GM23338 (cell line): ENCODE measurements at regions not wholly inside any gene's neighbourhood (a gene's known extent, or its start where the extent isn't known, plus 50 kb on each side); places are given as distances from the start of the nearest gene placed in this dataset.
"Not testable (repeated sequence)": the region's sequence is repeated elsewhere in the genome, so short reads cannot be mapped to it uniquely, and the experiment has no call there.

ENCODE experiments used
- ATAC-seq: fragments of 200-7000 bp; cut with Tn5 transposase; 3 replicates; pipeline ENCODE4 v1.9.1; 2020
- DNase-seq: peaks from one replicate; pipeline ENCODE4 v3.0.0-alpha.2; 2015; ENCODE audit warnings: low spot score
- H2AFZ ChIP-seq: fragments of 200-600 bp; sonication (generic); 2 replicates; pipeline ENCODE4 v1.8.0; 2016; ENCODE audit warnings: antibody characterized with exemption, mild to moderate bottlenecking, moderate library complexity
- H3F3A ChIP-seq: fragments of 200-600 bp; sonication (generic); replicated peaks from 2 replicates; pipeline ENCODE4 v1.8.0; 2017; ENCODE audit warnings: antibody characterized with exemption, mixed run types, low read depth
- H3K27ac ChIP-seq: fragments of 200-600 bp; sonication (generic); 2 replicates; pipeline ENCODE4 v1.6.1; 2016; ENCODE audit warnings: low read depth
- H3K27me3 ChIP-seq: fragments of 200-600 bp; sonication (generic); 2 replicates; pipeline ENCODE4 v1.8.0; 2016; ENCODE audit warnings: mild to moderate bottlenecking, mixed run types, moderate library complexity; ENCODE audit not compliant: insufficient read depth
- H3K36me3 ChIP-seq: fragments of 200-600 bp; sonication (generic); 2 replicates; pipeline ENCODE4 v1.8.0; 2016; ENCODE audit warnings: mild to moderate bottlenecking; ENCODE audit not compliant: insufficient read depth
- H3K4me1 ChIP-seq: fragments of 200-600 bp; sonication (generic); 2 replicates; pipeline ENCODE4 v1.8.0; 2016; ENCODE audit warnings: mild to moderate bottlenecking, moderate library complexity; ENCODE audit not compliant: insufficient read depth
- H3K4me2 ChIP-seq: fragments of 200-600 bp; sonication (generic); 2 replicates; pipeline ENCODE4 v1.7.1; 2017; ENCODE audit warnings: mixed run types
- H3K4me3 ChIP-seq: fragments of 200-600 bp; sonication (generic); 2 replicates; pipeline ENCODE4 v1.6.1; 2016; ENCODE audit warnings: mixed run types
- H3K79me2 ChIP-seq: fragments of 200-600 bp; sonication (generic); replicated peaks from 2 replicates; pipeline ENCODE4 v1.8.0; 2017; ENCODE audit warnings: mild to moderate bottlenecking; ENCODE audit not compliant: insufficient read depth
- H3K9me2 ChIP-seq: fragments of 200-600 bp; sonication (generic); 2 replicates; pipeline ENCODE4 v1.8.0; 2017; ENCODE audit not compliant: insufficient read depth
- H4K20me1 ChIP-seq: fragments of 200-600 bp; sonication (generic); replicated peaks from 2 replicates; pipeline ENCODE4 v1.8.0; 2017; ENCODE audit warnings: mild to moderate bottlenecking; ENCODE audit not compliant: insufficient read depth
- H3K27ac Mint-ChIP-seq: 2 replicates; pipeline ENCODE4 v1.8.0; 2020; ENCODE audit warnings: inconsistent platforms, mild to moderate bottlenecking, moderate library complexity, mixed read lengths
- H3K27me3 Mint-ChIP-seq: 3 replicates; pipeline ENCODE4 v1.8.0; 2022; ENCODE audit warnings: low read depth, mild to moderate bottlenecking, moderate library complexity, mixed read lengths, inconsistent platforms; ENCODE audit not compliant: insufficient read depth, poor library complexity
- H3K36me3 Mint-ChIP-seq: 3 replicates; pipeline ENCODE4 v1.8.0; 2021; ENCODE audit warnings: low read depth, mild to moderate bottlenecking, inconsistent platforms, moderate library complexity, mixed read lengths
- H3K4me1 Mint-ChIP-seq: 3 replicates; pipeline ENCODE4 v1.8.0; 2020; ENCODE audit warnings: mild to moderate bottlenecking, inconsistent platforms, mixed read lengths
- H3K4me3 Mint-ChIP-seq: 3 replicates; pipeline ENCODE4 v1.8.0; 2021; ENCODE audit warnings: moderate library complexity, mild to moderate bottlenecking, inconsistent platforms, mixed read lengths
- H3K9me3 Mint-ChIP-seq: 3 replicates; pipeline ENCODE4 v1.8.0; 2020; ENCODE audit warnings: moderate library complexity, mild to moderate bottlenecking, inconsistent platforms, mixed read lengths
- ETS1 ChIP-seq: IDR thresholded peaks from 2 replicates; pipeline ENCODE4 v1.6.1; 2016; ENCODE audit warnings: antibody characterized with exemption
- JUNB ChIP-seq: IDR thresholded peaks from one replicate; pipeline ENCODE4 v1.6.1; 2016; ENCODE audit warnings: antibody characterized with exemption; ENCODE audit not compliant: unreplicated experiment
- POLR2AphosphoS5 ChIP-seq: IDR thresholded peaks from 2 replicates; pipeline ENCODE4 v1.6.1; 2016; ENCODE audit warnings: antibody characterized with exemption, low read depth
- REST ChIP-seq: IDR thresholded peaks from one replicate; pipeline ENCODE4 v1.6.1; 2018; ENCODE audit warnings: antibody characterized with exemption; ENCODE audit not compliant: unreplicated experiment
- ZNF114 ChIP-seq: fragments of 250-450 bp; sonication (Bioruptor Pico); IDR thresholded peaks from 2 replicates; pipeline ENCODE4 v1.5.0; 2020; ENCODE audit warnings: mild to moderate bottlenecking, moderate library complexity
- ZNF331 ChIP-seq: fragments of 250-450 bp; sonication (Bioruptor Pico); IDR thresholded peaks from 2 replicates; pipeline ENCODE4 v1.5.0; 2020; ENCODE audit warnings: low read depth, mild to moderate bottlenecking, moderate library complexity

GRCh38 chr1:29798699-29799566 is 562.6 kb downstream of the PTPRU start:
- H3K4me2 ChIP-seq, result no peak overlapping the region
- TF ChIP-seq ETS1 (no peak), POLR2AphosphoS5 (no peak), ZNF331 (no peak), JUNB (no peak), REST (no peak), ZNF114 (no peak)
- peaks cover 20% of the 10 kb centered on the region for H3K9me3 Mint-ChIP-seq
- H3K27ac ChIP-seq, result no peak overlapping the region
- H3K36me3 ChIP-seq, result no peaks in the 10 kb centered on the region
- no peak overlapping the region for H3K27ac Mint-ChIP-seq
- H3K79me2 ChIP-seq, result no peaks in the 10 kb centered on the region
- no peaks in the 10 kb centered on the region for H3K4me1 ChIP-seq
- no peaks in the 10 kb centered on the region for H3F3A ChIP-seq
- no peak overlapping the region for H3K4me3 Mint-ChIP-seq
- ATAC-seq (no peak), DNase-seq (no peak)
- H3K4me1 Mint-ChIP-seq, result no peaks in the 10 kb centered on the region
- H3K27me3 Mint-ChIP-seq, result peaks cover 4% of the 10 kb centered on the region
- H3K4me3 ChIP-seq, result no peak overlapping the region
- peaks cover 5% of the 10 kb centered on the region; the same call in 2 of the 3 replicates for H3K36me3 Mint-ChIP-seq
- no peaks in the 10 kb centered on the region for H4K20me1 ChIP-seq
- peaks cover 3% of the 10 kb centered on the region; the same call in 1 of the 2 replicates for H3K9me2 ChIP-seq
- H3K27me3 ChIP-seq, result no peaks in the 10 kb centered on the region
- H2AFZ ChIP-seq, result no peak overlapping the region

GRCh38 chr1:29797125-29797524 is 560.8 kb downstream of the PTPRU start:
- not testable (repeated sequence) for H3K27ac Mint-ChIP-seq, H4K20me1 ChIP-seq, ATAC-seq, DNase-seq, H3K79me2 ChIP-seq, H3K27me3 ChIP-seq, H3K4me3 Mint-ChIP-seq, H3K27me3 Mint-ChIP-seq, H3K36me3 ChIP-seq, H3K4me2 ChIP-seq, H2AFZ ChIP-seq, H3K9me2 ChIP-seq, H3K4me1 ChIP-seq, H3K27ac ChIP-seq, H3K4me3 ChIP-seq, H3K4me1 Mint-ChIP-seq, H3F3A ChIP-seq, H3K36me3 Mint-ChIP-seq
- peaks cover 20% of the 10 kb centered on the region for H3K9me3 Mint-ChIP-seq

- H4K20me1 ChIP-seq, H3F3A ChIP-seq, H3K4me1 ChIP-seq, H3K27me3 ChIP-seq, H3K4me3 ChIP-seq, H3K27ac Mint-ChIP-seq, H2AFZ ChIP-seq, H3K79me2 ChIP-seq, H3K4me1 Mint-ChIP-seq, DNase-seq, H3K36me3 Mint-ChIP-seq, H3K9me2 ChIP-seq, H3K27ac ChIP-seq, H3K4me3 Mint-ChIP-seq, H3K27me3 Mint-ChIP-seq, H3K4me2 ChIP-seq, ATAC-seq, H3K36me3 ChIP-seq: not testable (repeated sequence)
- H3K9me3 Mint-ChIP-seq, result peaks cover 20% of the 10 kb centered on the region
Measured at GRCh38 chr1:29795965-29796364, 559.6 kb downstream of the PTPRU start.
